A549 (cell line): ENCODE measurements at regions not wholly inside any gene's neighbourhood (a gene's known extent, or its start where the extent isn't known, plus 50 kb on each side); places are given as distances from the start of the nearest gene placed in this dataset.

Experiments used
- CTCF ChIP-seq: fragments of >200 bp; sonication (Bioruptor Twin); formaldehyde crosslinking; IDR thresholded peaks from 3 replicates; pipeline ENCODE4 v1.5.1; 2016
- EP300 ChIP-seq, 2 experiments: fragments of >200 bp; sonication (Bioruptor Twin); formaldehyde crosslinking; IDR thresholded peaks; 2 replicates in 1 of 2; 3 replicates in 1 of 2; pipeline ENCODE4 v1.6.1; 2016 to 2017

DNA sequence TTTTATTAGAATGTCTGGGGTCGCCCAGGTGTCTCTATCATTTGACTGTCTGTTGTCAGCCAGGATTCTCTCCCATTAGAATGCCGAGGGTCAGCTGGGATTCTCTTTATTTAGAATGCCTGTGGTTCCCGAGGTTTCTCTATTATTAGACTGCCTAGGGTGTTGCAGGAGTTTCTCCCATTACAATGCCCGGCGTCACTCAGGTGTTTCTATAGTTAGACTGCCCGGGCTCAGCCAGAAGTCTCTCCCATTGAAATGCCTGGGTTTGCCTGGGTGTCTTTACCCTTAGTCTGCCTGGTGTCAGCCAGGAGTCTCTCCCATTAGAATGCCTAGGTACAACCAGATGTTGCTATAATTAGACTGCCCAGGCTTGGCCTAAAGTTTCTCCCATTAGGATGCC lies 2252.0 kb downstream of the TP53TG3F start:
- no peak for TF ChIP-seq CTCF
- TF ChIP-seq EP300 (IDR thresholded peaks at IDR 0.05) = no peak
